ENCODE measurements at regions not wholly inside any gene's neighbourhood (a gene's known extent, or its start where the extent isn't known, plus 50 kb on each side); places are given as distances from the start of the nearest gene placed in this dataset.

- no peaks in the 10 kb centered on the region for H3K4me1 ChIP-seq (ENCODE audit: control insufficient read depth, insufficient read depth, low read length)
- 94 to 97% methylated on average over 3 of the region's 3 CpGs for WGBS, 2 experiments
- H3K36me3 ChIP-seq (ENCODE audit: control insufficient read depth, insufficient read depth, low read length) = no peaks in the 10 kb centered on the region
- H3K9me3 ChIP-seq (ENCODE audit: control insufficient read depth, low read length) = no peaks in the 10 kb centered on the region
- H3K4me3 ChIP-seq (ENCODE audit: insufficient read depth, low read depth, low read length) = no peak overlapping the region
- H3K27me3 ChIP-seq (ENCODE audit: control insufficient read depth, insufficient read depth, low read length, poor library complexity, severe bottlenecking) = no peaks in the 10 kb centered on the region
- no peak overlapping the region for H3K27ac ChIP-seq (ENCODE audit: insufficient read depth, low read depth, low read length, poor library complexity, severe bottlenecking)
These were observed 172.7 kb downstream of the HRH4 start for GRCh38 chr18:24633121-24633520.

GRCh38 chr18:24649571-24649970 lies 189.1 kb downstream of the HRH4 start:
- 96% methylated on average over 4 of the region's 4 CpGs for WGBS, 2 experiments
- H3K9me3 ChIP-seq (ENCODE audit: control insufficient read depth, low read length) = no peaks in the 10 kb centered on the region
- no peaks in the 10 kb centered on the region for H3K36me3 ChIP-seq (ENCODE audit: control insufficient read depth, insufficient read depth, low read length)
- H3K4me3 ChIP-seq (ENCODE audit: insufficient read depth, low read depth, low read length) = no peak overlapping the region
- no peak overlapping the region for H3K27ac ChIP-seq (ENCODE audit: insufficient read depth, low read depth, low read length, poor library complexity, severe bottlenecking)
- no peaks in the 10 kb centered on the region for H3K4me1 ChIP-seq (ENCODE audit: control insufficient read depth, insufficient read depth, low read length)
- no peaks in the 10 kb centered on the region for H3K27me3 ChIP-seq (ENCODE audit: control insufficient read depth, insufficient read depth, low read length, poor library complexity, severe bottlenecking)

- no peaks in the 10 kb centered on the region for H3K9me3 ChIP-seq (ENCODE audit: control insufficient read depth, low read length)
- H3K36me3 ChIP-seq (ENCODE audit: control insufficient read depth, insufficient read depth, low read length) = no peaks in the 10 kb centered on the region
- H3K27ac ChIP-seq (ENCODE audit: insufficient read depth, low read depth, low read length, poor library complexity, severe bottlenecking) = no peak overlapping the region
- peaks cover 3% of the 10 kb centered on the region for H3K4me1 ChIP-seq (ENCODE audit: control insufficient read depth, insufficient read depth, low read length)
- WGBS, 2 experiments = 89 to 91% methylated on average over 2 of the region's 2 CpGs
- no peak overlapping the region for H3K4me3 ChIP-seq (ENCODE audit: insufficient read depth, low read depth, low read length)
- H3K27me3 ChIP-seq (ENCODE audit: control insufficient read depth, insufficient read depth, low read length, poor library complexity, severe bottlenecking) = no peaks in the 10 kb centered on the region
These were observed 191.0 kb downstream of the HRH4 start for GRCh38 chr18:24651434-24651833.

GRCh38 chr18:24656050-24656449 lies 195.6 kb downstream of the HRH4 start:
- no peaks in the 10 kb centered on the region for H3K36me3 ChIP-seq (ENCODE audit: control insufficient read depth, insufficient read depth, low read length)
- no peaks in the 10 kb centered on the region for H3K27me3 ChIP-seq (ENCODE audit: control insufficient read depth, insufficient read depth, low read length, poor library complexity, severe bottlenecking)
- H3K9me3 ChIP-seq (ENCODE audit: control insufficient read depth, low read length) = no peaks in the 10 kb centered on the region
- H3K4me3 ChIP-seq (ENCODE audit: insufficient read depth, low read depth, low read length) = no peak overlapping the region
- WGBS, 2 experiments = 67 to 69% methylated on average over 4 of the region's 4 CpGs
- peaks cover 13% of the 10 kb centered on the region for H3K4me1 ChIP-seq (ENCODE audit: control insufficient read depth, insufficient read depth, low read length)
- H3K27ac ChIP-seq (ENCODE audit: insufficient read depth, low read depth, low read length, poor library complexity, severe bottlenecking) = no peak overlapping the region

- H3K4me1 ChIP-seq (ENCODE audit: control insufficient read depth, insufficient read depth, low read length) = peaks cover 13% of the 10 kb centered on the region
- H3K9me3 ChIP-seq (ENCODE audit: control insufficient read depth, low read length) = no peaks in the 10 kb centered on the region
- H3K27me3 ChIP-seq (ENCODE audit: control insufficient read depth, insufficient read depth, low read length, poor library complexity, severe bottlenecking) = no peaks in the 10 kb centered on the region
- peak overlapping the region; percentile 23 for H3K27ac ChIP-seq (ENCODE audit: insufficient read depth, low read depth, low read length, poor library complexity, severe bottlenecking)
- no peaks in the 10 kb centered on the region for H3K36me3 ChIP-seq (ENCODE audit: control insufficient read depth, insufficient read depth, low read length)
- 91 to 96% methylated on average over 7 of the region's 7 CpGs for WGBS, 2 experiments
- no peak overlapping the region for H3K4me3 ChIP-seq (ENCODE audit: insufficient read depth, low read depth, low read length)
These were observed 196.4 kb downstream of the HRH4 start for GRCh38 chr18:24656551-24657443.

- no peak overlapping the region for H3K4me3 ChIP-seq (ENCODE audit: insufficient read depth, low read depth, low read length)
- peaks cover 13% of the 10 kb centered on the region for H3K4me1 ChIP-seq (ENCODE audit: control insufficient read depth, insufficient read depth, low read length)
- no peaks in the 10 kb centered on the region for H3K9me3 ChIP-seq (ENCODE audit: control insufficient read depth, low read length)
- no peaks in the 10 kb centered on the region for H3K36me3 ChIP-seq (ENCODE audit: control insufficient read depth, insufficient read depth, low read length)
- no peaks in the 10 kb centered on the region for H3K27me3 ChIP-seq (ENCODE audit: control insufficient read depth, insufficient read depth, low read length, poor library complexity, severe bottlenecking)
- H3K27ac ChIP-seq (ENCODE audit: insufficient read depth, low read depth, low read length, poor library complexity, severe bottlenecking) = no peak overlapping the region
- 82 to 92% methylated on average over 7 of the region's 7 CpGs for WGBS, 2 experiments
These were observed 197.0 kb downstream of the HRH4 start for GRCh38 chr18:24657444-24657842.

- 91 to 96% methylated on average over 1 of the region's 1 CpG for WGBS, 2 experiments
- Histone ChIP-seq H3K36me3 (ENCODE audit: control insufficient read depth, insufficient read depth, low read length) (no peaks in the 10 kb centered on the region), H3K27ac (ENCODE audit: insufficient read depth, low read depth, low read length, poor library complexity, severe bottlenecking) (no peak overlapping the region), H3K4me3 (ENCODE audit: insufficient read depth, low read depth, low read length) (no peak overlapping the region), H3K9me3 (ENCODE audit: control insufficient read depth, low read length) (no peaks in the 10 kb centered on the region), H3K27me3 (ENCODE audit: control insufficient read depth, insufficient read depth, low read length, poor library complexity, severe bottlenecking) (no peaks in the 10 kb centered on the region), H3K4me1 (ENCODE audit: control insufficient read depth, insufficient read depth, low read length) (peaks cover 13% of the 10 kb centered on the region)
These were observed 197.9 kb downstream of the HRH4 start for GRCh38 chr18:24658302-24658701.

GRCh38 chr18:24659827-24660720 lies 199.6 kb downstream of the HRH4 start:
- 94 to 97% methylated on average over 20 to 21 of the region's 21 CpGs for WGBS, 2 experiments
- H3K36me3 ChIP-seq (ENCODE audit: control insufficient read depth, insufficient read depth, low read length) = no peaks in the 10 kb centered on the region
- no peaks in the 10 kb centered on the region for H3K9me3 ChIP-seq (ENCODE audit: control insufficient read depth, low read length)
- peaks cover 13% of the 10 kb centered on the region for H3K4me1 ChIP-seq (ENCODE audit: control insufficient read depth, insufficient read depth, low read length)
- no peaks in the 10 kb centered on the region for H3K27me3 ChIP-seq (ENCODE audit: control insufficient read depth, insufficient read depth, low read length, poor library complexity, severe bottlenecking)
- no peak overlapping the region for H3K4me3 ChIP-seq (ENCODE audit: insufficient read depth, low read depth, low read length)
- H3K27ac ChIP-seq (ENCODE audit: insufficient read depth, low read depth, low read length, poor library complexity, severe bottlenecking) = no peak overlapping the region

GRCh38 chr18:24660956-24661355 lies 200.5 kb downstream of the HRH4 start:
- Histone ChIP-seq H3K27me3 (ENCODE audit: control insufficient read depth, insufficient read depth, low read length, poor library complexity, severe bottlenecking) (no peaks in the 10 kb centered on the region), H3K36me3 (ENCODE audit: control insufficient read depth, insufficient read depth, low read length) (no peaks in the 10 kb centered on the region), H3K4me3 (ENCODE audit: insufficient read depth, low read depth, low read length) (no peak overlapping the region), H3K9me3 (ENCODE audit: control insufficient read depth, low read length) (no peaks in the 10 kb centered on the region), H3K27ac (ENCODE audit: insufficient read depth, low read depth, low read length, poor library complexity, severe bottlenecking) (no peak overlapping the region), H3K4me1 (ENCODE audit: control insufficient read depth, insufficient read depth, low read length) (peaks cover 13% of the 10 kb centered on the region)
- WGBS, 2 experiments = 96 to 97% methylated on average over 1 of the region's 1 CpG

GRCh38 chr18:24662412-24662821 lies 202.0 kb downstream of the HRH4 start:
- 85 to 88% methylated on average over 13 of the region's 13 CpGs for WGBS, 2 experiments
- no peaks in the 10 kb centered on the region for H3K27me3 ChIP-seq (ENCODE audit: control insufficient read depth, insufficient read depth, low read length, poor library complexity, severe bottlenecking)
- H3K36me3 ChIP-seq (ENCODE audit: control insufficient read depth, insufficient read depth, low read length) = no peaks in the 10 kb centered on the region
- H3K4me1 ChIP-seq (ENCODE audit: control insufficient read depth, insufficient read depth, low read length) = peaks cover under 1% of the 10 kb centered on the region
- no peaks in the 10 kb centered on the region for H3K9me3 ChIP-seq (ENCODE audit: control insufficient read depth, low read length)
- H3K27ac ChIP-seq (ENCODE audit: insufficient read depth, low read depth, low read length, poor library complexity, severe bottlenecking) = no peak overlapping the region
- H3K4me3 ChIP-seq (ENCODE audit: insufficient read depth, low read depth, low read length) = no peak overlapping the region

Measured in ectodermal cell (in vitro differentiated cells).